H9 (cell line): ENCODE measurements at regions not wholly inside any gene's neighbourhood (a gene's known extent, or its start where the extent isn't known, plus 50 kb on each side); places are given as distances from the start of the nearest gene placed in this dataset.

Experiments used
- DNase-seq: peaks from one replicate; pipeline ENCODE4 v3.0.0-alpha.2; 2017
- H2AFZ ChIP-seq: one replicate; pipeline ENCODE4 v1.6.1; 2013; ENCODE audit warnings: mild to moderate bottlenecking, low read length, control low read depth, moderate library complexity
- H2AK5ac ChIP-seq: 2 replicates; pipeline ENCODE4 v1.6.1; 2013; ENCODE audit warnings: low read length, control low read depth, mixed read lengths; ENCODE audit not compliant: insufficient read length
- H2BK120ac ChIP-seq: one replicate; pipeline ENCODE4 v1.6.1; 2013; ENCODE audit warnings: low read depth, mild to moderate bottlenecking, low read length, control low read depth, inconsistent platforms; ENCODE audit not compliant: poor library complexity, severe bottlenecking
- H2BK12ac ChIP-seq: 2 replicates; pipeline ENCODE4 v1.6.1; 2013; ENCODE audit warnings: low read length, control low read depth, mixed read lengths, low read depth; ENCODE audit not compliant: insufficient read length
- H2BK15ac ChIP-seq: 2 replicates; pipeline ENCODE4 v1.6.1; 2013; ENCODE audit warnings: low read depth, low read length, control low read depth
- H2BK20ac ChIP-seq: one replicate; pipeline ENCODE4 v1.6.1; 2013; ENCODE audit warnings: low read depth, mild to moderate bottlenecking, low read length, control low read depth, inconsistent platforms; ENCODE audit not compliant: poor library complexity, severe bottlenecking
- H2BK5ac ChIP-seq: 2 replicates; pipeline ENCODE4 v1.6.1; 2013; ENCODE audit warnings: low read length, control low read depth, mixed read lengths; ENCODE audit not compliant: insufficient read length
- H3K14ac ChIP-seq: 2 replicates; pipeline ENCODE4 v1.6.1; 2013; ENCODE audit warnings: low read length, control low read depth; ENCODE audit not compliant: insufficient read depth
- H3K18ac ChIP-seq: 2 replicates; pipeline ENCODE4 v1.6.1; 2013; ENCODE audit warnings: low read depth, mild to moderate bottlenecking, mixed read lengths, low read length, control low read depth; ENCODE audit not compliant: insufficient read length
- H3K23ac ChIP-seq: 2 replicates; pipeline ENCODE4 v1.6.1; 2013; ENCODE audit warnings: low read length, control low read depth, mixed read lengths, low read depth; ENCODE audit not compliant: insufficient read length
- H3K23me2 ChIP-seq: 2 replicates; pipeline ENCODE4 v1.6.1; 2013; ENCODE audit warnings: low read depth, mild to moderate bottlenecking, mixed read lengths, low read length, control low read depth; ENCODE audit not compliant: insufficient read length, poor library complexity, severe bottlenecking
- H3K27ac ChIP-seq: 2 replicates; pipeline ENCODE4 v1.5.1; 2013; ENCODE audit warnings: low read length, control low read depth, mixed read lengths, low read depth; ENCODE audit not compliant: insufficient read length
- H3K27me3 ChIP-seq: 2 replicates; pipeline ENCODE4 v1.6.1; 2013; ENCODE audit warnings: low read length, control low read depth, inconsistent platforms; ENCODE audit not compliant: insufficient read depth
- H3K4ac ChIP-seq: 2 replicates; pipeline ENCODE4 v1.6.1; 2013; ENCODE audit warnings: low read depth, mild to moderate bottlenecking, control low read depth, inconsistent platforms, low read length, moderate library complexity
- H3K4me1 ChIP-seq: 2 replicates; pipeline ENCODE4 v1.6.1; 2013; ENCODE audit warnings: low read length, control low read depth, inconsistent platforms; ENCODE audit not compliant: insufficient read depth
- H3K4me2 ChIP-seq: 2 replicates; pipeline ENCODE4 v1.6.1; 2013; ENCODE audit warnings: low read length, control low read depth, mixed read lengths; ENCODE audit not compliant: insufficient read length, insufficient read depth
- H3K56ac ChIP-seq: 2 replicates; pipeline ENCODE4 v1.6.1; 2013; ENCODE audit warnings: low read depth, mild to moderate bottlenecking, mixed read lengths, low read length, control low read depth; ENCODE audit not compliant: insufficient read length
- H3K79me1 ChIP-seq: 2 replicates; pipeline ENCODE4 v1.6.1; 2013; ENCODE audit warnings: low read depth, mild to moderate bottlenecking, moderate library complexity, low read length, control low read depth, inconsistent platforms; ENCODE audit not compliant: insufficient read depth, poor library complexity, severe bottlenecking
- H3K79me2 ChIP-seq: 2 replicates; pipeline ENCODE4 v1.6.1; 2013; ENCODE audit warnings: low read length, control low read depth, inconsistent platforms; ENCODE audit not compliant: insufficient read depth
- H3K9ac ChIP-seq: 2 replicates; pipeline ENCODE4 v1.6.1; 2013; ENCODE audit warnings: low read length, control low read depth, mixed read lengths; ENCODE audit not compliant: insufficient read length; ENCODE audit errors: extremely low read depth
- H3K9me3 ChIP-seq: one replicate; pipeline ENCODE4 v1.6.1; 2013; ENCODE audit warnings: low read depth, low read length, inconsistent platforms; ENCODE audit not compliant: control insufficient read depth
- H3T11ph ChIP-seq: one replicate; pipeline ENCODE4 v1.6.1; 2013; ENCODE audit warnings: mild to moderate bottlenecking, low read length, control low read depth, inconsistent platforms
- H4K20me1 ChIP-seq: one replicate; pipeline ENCODE4 v1.6.1; 2013; ENCODE audit not compliant: control insufficient read depth, insufficient read length, insufficient read depth
- H4K5ac ChIP-seq: 2 replicates; pipeline ENCODE4 v1.6.1; 2013; ENCODE audit warnings: low read depth, mild to moderate bottlenecking, mixed read lengths, low read length, control low read depth; ENCODE audit not compliant: insufficient read length
- H4K8ac ChIP-seq: replicated peaks from 2 replicates; pipeline ENCODE4 v1.6.1; 2013; ENCODE audit warnings: low read length, control low read depth, mixed read lengths, low read depth; ENCODE audit not compliant: insufficient read length
- H4K91ac ChIP-seq: 2 replicates; pipeline ENCODE4 v1.6.1; 2013; ENCODE audit warnings: low read depth, mild to moderate bottlenecking, moderate library complexity, mixed read lengths, low read length, control low read depth; ENCODE audit not compliant: insufficient read length
- H3K27ac Mint-ChIP-seq, 3 experiments: 2 replicates in 2 of 3; 3 replicates in 1 of 3; pipeline ENCODE4 v1.8.0; 2020 to 2021; ENCODE audit warnings: mixed read lengths in 3 of 3, mild to moderate bottlenecking in 1 of 3, moderate library complexity in 1 of 3
- H3K27me3 Mint-ChIP-seq: 2 replicates; pipeline ENCODE4 v1.8.0; 2021; ENCODE audit warnings: low read depth, mild to moderate bottlenecking, moderate library complexity, mixed read lengths
- H3K36me3 Mint-ChIP-seq, 3 experiments: 2 replicates in 2 of 3; 3 replicates in 1 of 3; pipeline ENCODE4 v1.8.0; 2020 to 2021; ENCODE audit warnings: low read depth in 3 of 3, mixed read lengths in 3 of 3; ENCODE audit not compliant: insufficient read depth in 1 of 3
- H3K4me1 Mint-ChIP-seq, 2 experiments: 2 replicates each; pipeline ENCODE4 v1.8.0; 2020; ENCODE audit warnings: mixed read lengths in 2 of 2
- H3K4me3 Mint-ChIP-seq, 2 experiments: 2 replicates in 1 of 2; 3 replicates in 1 of 2; pipeline ENCODE4 v1.8.0; 2020 to 2021; ENCODE audit warnings: mild to moderate bottlenecking in 2 of 2, mixed read lengths in 2 of 2, moderate library complexity in 1 of 2
- H3K9me3 Mint-ChIP-seq, 2 experiments: 2 replicates in 1 of 2; 3 replicates in 1 of 2; pipeline ENCODE4 v1.8.0; 2020; ENCODE audit warnings: mild to moderate bottlenecking in 2 of 2, mixed read lengths in 2 of 2, moderate library complexity in 1 of 2
- WGBS: extraction: QIAGEN DNeasy Blood & Tissue Kit; methylation state at CpG from one replicate; pipeline ENCODE4 v1.1.7; 2013; ENCODE audit warnings: missing lambda C conversion rate, low lambda C conversion rate, mixed read lengths; ENCODE audit not compliant: insufficient read length; ENCODE audit errors: extremely low coverage; 5-methylcytosine and 5-hydroxymethylcytosine counted together
- TF ChIP-seq, protein P1 (sequence below): fragments of 200-600 bp; sonication (generic); conservative IDR thresholded peaks from 3 replicates; pipeline ENCODE4 v1.8.0; 2021; ENCODE audit warnings: antibody characterized with exemption, mild to moderate bottlenecking

DNA sequence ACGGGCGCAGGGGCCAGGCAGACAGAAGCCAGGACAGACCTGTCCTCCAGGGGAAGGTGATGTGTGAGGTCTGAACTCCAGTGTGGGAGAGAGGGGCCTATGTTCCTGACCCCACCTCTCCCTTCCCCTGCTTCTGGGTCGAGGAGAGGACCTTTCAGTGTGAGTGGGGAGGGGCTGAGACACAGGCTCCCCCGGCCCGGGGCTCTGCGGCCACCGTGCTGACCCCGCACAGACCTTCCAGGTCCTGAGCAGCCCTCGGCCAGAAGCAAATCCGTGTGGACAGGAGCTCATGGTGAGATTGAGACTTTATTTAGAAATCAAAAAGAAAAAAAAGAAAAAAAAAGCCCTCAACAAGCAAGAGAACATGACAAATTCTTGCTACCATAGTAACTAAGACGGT is 680.5 kb downstream of the BRD1 start:
- H2BK5ac ChIP-seq, result no peak overlapping the region

More for the DNA sequence above, 680.5 kb downstream of the BRD1 start:
- Histone ChIP-seq H3K56ac (no peak overlapping the region), H2AK5ac (no peak overlapping the region), H3T11ph (no peak overlapping the region), H3K27me3 (no peaks in the 10 kb centered on the region), H3K23ac (no peak overlapping the region), H3K14ac (no peak overlapping the region), H2BK15ac (no peak overlapping the region), H2AFZ (no peak overlapping the region), H3K9ac (no peak overlapping the region), H2BK12ac (no peak overlapping the region), H3K79me1 (no peaks in the 10 kb centered on the region), H2BK120ac (no peak overlapping the region), H4K91ac (no peak overlapping the region), H3K9me3 (no peaks in the 10 kb centered on the region), H3K79me2 (no peaks in the 10 kb centered on the region), H2BK20ac (no peak overlapping the region), H3K4me2 (no peak overlapping the region), H4K20me1 (no peaks in the 10 kb centered on the region), H4K8ac (no peak overlapping the region), H3K18ac (no peak overlapping the region), H4K5ac (no peak overlapping the region), H3K27ac (no peak overlapping the region), H3K4me1 (no peaks in the 10 kb centered on the region; the same call in 1 of the 2 replicates), H3K4ac (no peak overlapping the region), H3K23me2 (no peaks in the 10 kb centered on the region)
- DNase-seq, result no peak
- H3K4me1 Mint-ChIP-seq, result peaks cover 16 to 20% of the 10 kb centered on the region in 2 experiments
- TF ChIP-seq, protein P1, sequence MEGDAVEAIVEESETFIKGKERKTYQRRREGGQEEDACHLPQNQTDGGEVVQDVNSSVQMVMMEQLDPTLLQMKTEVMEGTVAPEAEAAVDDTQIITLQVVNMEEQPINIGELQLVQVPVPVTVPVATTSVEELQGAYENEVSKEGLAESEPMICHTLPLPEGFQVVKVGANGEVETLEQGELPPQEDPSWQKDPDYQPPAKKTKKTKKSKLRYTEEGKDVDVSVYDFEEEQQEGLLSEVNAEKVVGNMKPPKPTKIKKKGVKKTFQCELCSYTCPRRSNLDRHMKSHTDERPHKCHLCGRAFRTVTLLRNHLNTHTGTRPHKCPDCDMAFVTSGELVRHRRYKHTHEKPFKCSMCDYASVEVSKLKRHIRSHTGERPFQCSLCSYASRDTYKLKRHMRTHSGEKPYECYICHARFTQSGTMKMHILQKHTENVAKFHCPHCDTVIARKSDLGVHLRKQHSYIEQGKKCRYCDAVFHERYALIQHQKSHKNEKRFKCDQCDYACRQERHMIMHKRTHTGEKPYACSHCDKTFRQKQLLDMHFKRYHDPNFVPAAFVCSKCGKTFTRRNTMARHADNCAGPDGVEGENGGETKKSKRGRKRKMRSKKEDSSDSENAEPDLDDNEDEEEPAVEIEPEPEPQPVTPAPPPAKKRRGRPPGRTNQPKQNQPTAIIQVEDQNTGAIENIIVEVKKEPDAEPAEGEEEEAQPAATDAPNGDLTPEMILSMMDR, result no peak
- H3K9me3 Mint-ChIP-seq, result peaks cover 0 to 6% of the 10 kb centered on the region in 2 experiments; a peak in 2 of 5 replicates
- H3K36me3 Mint-ChIP-seq, result peaks cover 0 to 1% (median 0%) of the 10 kb centered on the region in 3 experiments; a peak in 2 of 7 replicates
- H3K27ac Mint-ChIP-seq, result no peak overlapping the region
- H3K27me3 Mint-ChIP-seq, result peaks cover 15% of the 10 kb centered on the region
- WGBS, result no CpG with 5 or more reads among the region's 11 CpGs
- H3K4me3 Mint-ChIP-seq, result no peak overlapping the region
